Memory B cell (primary cell): ENCODE measurements at regions not wholly inside any gene's neighbourhood (a gene's known extent, or its start where the extent isn't known, plus 50 kb on each side); places are given as distances from the start of the nearest gene placed in this dataset.
A peak's percentile ranks its signal among the peaks of the same experiment; 100 is the strongest.

Source experiments
- ATAC-seq: fragments of 150-1000 bp; cut with Tn5 transposase; 2 replicates; pipeline ENCODE4 v1.10.0; 2021; ENCODE audit warnings: low read depth, mild to moderate bottlenecking, moderate library complexity
- DNase-seq, 2 donors: peaks; one replicate each; pipeline ENCODE4 v3.0.0; 2022; ENCODE audit warnings: low spot score in 2 of 2
- H3K27ac Mint-ChIP-seq: one replicate; pipeline ENCODE4 v1.8.0; 2022; ENCODE audit warnings: mild to moderate bottlenecking, moderate library complexity, mixed read lengths
- H3K27me3 Mint-ChIP-seq: one replicate; pipeline ENCODE4 v1.8.0; 2022; ENCODE audit warnings: mixed read lengths
- H3K36me3 Mint-ChIP-seq: one replicate; pipeline ENCODE4 v1.8.0; 2022; ENCODE audit warnings: mild to moderate bottlenecking, mixed read lengths
- H3K4me1 Mint-ChIP-seq: one replicate; pipeline ENCODE4 v1.8.0; 2022; ENCODE audit warnings: mixed read lengths
- H3K4me3 Mint-ChIP-seq: one replicate; pipeline ENCODE4 v1.8.0; 2022; ENCODE audit warnings: mild to moderate bottlenecking, moderate library complexity, mixed read lengths
- H3K9me3 Mint-ChIP-seq: one replicate; pipeline ENCODE4 v1.8.0; 2022; ENCODE audit warnings: mixed read lengths

GRCh38 chr10:75304741-75305390, 69.1 kb upstream of the COMTD1 start:
- no peak for DNase-seq
- H3K27me3 Mint-ChIP-seq = peaks cover 17% of the 10 kb centered on the region
- no peak for ATAC-seq

GRCh38 chr10:75304313-75304712, 68.6 kb upstream of the COMTD1 start:
- Mint-ChIP-seq H3K4me3 (no peak overlapping the region), H3K9me3 (peaks cover 11% of the 10 kb centered on the region), H3K27me3 (peaks cover 17% of the 10 kb centered on the region), H3K4me1 (no peaks in the 10 kb centered on the region), H3K27ac (no peak overlapping the region), H3K36me3 (peaks cover 6% of the 10 kb centered on the region)
- ATAC-seq (no peak), DNase-seq (no peak)

More at GRCh38 chr10:75304741-75305390, 69.1 kb upstream of the COMTD1 start:
- peaks cover 11% of the 10 kb centered on the region for H3K9me3 Mint-ChIP-seq
- H3K36me3 Mint-ChIP-seq = peaks cover 6% of the 10 kb centered on the region
- no peaks in the 10 kb centered on the region for H3K4me1 Mint-ChIP-seq
- H3K27ac Mint-ChIP-seq = no peak overlapping the region
- H3K4me3 Mint-ChIP-seq = no peak overlapping the region

GRCh38 chr10:75303045-75303777, 67.5 kb upstream of the COMTD1 start:
- Mint-ChIP-seq H3K27me3 (peaks cover 14% of the 10 kb centered on the region), H3K4me1 (no peaks in the 10 kb centered on the region), H3K36me3 (peaks cover 6% of the 10 kb centered on the region), H3K4me3 (no peak overlapping the region), H3K9me3 (peaks cover 11% of the 10 kb centered on the region), H3K27ac (no peak overlapping the region)
- ATAC-seq = no peak
- no peak for DNase-seq

DNA sequence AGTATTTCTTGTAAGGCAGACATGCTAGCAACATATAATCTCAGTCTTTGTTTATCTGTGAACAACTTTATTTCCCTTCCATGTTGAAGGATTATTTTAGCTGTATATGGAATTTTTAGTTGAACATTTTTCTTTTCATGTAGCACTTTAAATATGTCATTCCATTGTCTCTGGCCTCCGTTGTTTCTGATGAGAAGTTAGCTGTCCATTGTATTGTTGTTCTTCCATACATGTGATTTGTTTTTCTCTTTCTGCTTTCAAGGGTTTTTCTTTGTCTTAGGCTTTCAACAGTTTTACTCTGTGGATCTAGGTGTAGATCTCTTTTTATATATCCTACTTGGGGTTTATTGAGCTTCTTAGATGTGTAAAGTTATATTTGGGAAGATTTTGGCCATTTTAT, 66.3 kb upstream of the COMTD1 start:
- Mint-ChIP-seq H3K27ac (no peak overlapping the region), H3K4me3 (no peak overlapping the region), H3K9me3 (peaks cover 11% of the 10 kb centered on the region), H3K4me1 (no peaks in the 10 kb centered on the region), H3K27me3 (peaks cover 13% of the 10 kb centered on the region), H3K36me3 (peaks cover 6% of the 10 kb centered on the region)
- DNase-seq = no peak
- no peak for ATAC-seq

DNA sequence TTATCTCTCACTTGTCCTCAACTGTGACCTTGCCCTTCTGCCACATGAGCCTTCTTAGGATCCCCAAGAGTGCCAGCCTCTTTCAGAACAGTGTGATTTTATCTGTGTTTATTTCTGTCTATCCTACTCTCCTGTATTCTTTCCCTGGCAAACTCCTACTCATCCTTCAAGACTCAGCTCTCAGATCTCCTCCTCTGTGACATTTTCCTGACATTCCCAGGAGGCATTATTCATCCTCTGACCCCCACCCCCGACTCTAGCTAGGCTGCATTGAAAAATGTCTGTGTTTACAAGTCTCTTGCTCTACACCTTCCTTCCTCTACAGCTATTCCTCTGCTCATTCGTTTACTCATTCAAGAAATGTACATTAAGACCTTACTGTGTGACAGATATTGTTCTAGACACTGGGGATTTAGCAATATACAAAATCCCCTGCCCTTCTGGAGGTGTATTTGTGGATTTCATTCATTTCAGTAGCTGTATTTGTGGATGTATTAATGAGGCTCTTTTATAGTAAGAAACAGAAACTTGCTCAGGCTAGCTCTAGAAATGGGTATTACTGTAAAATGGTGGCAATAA, 61.4 kb upstream of the COMTD1 start:
- H3K4me1 Mint-ChIP-seq = peaks cover 2% of the 10 kb centered on the region
- H3K9me3 Mint-ChIP-seq = peaks cover 1% of the 10 kb centered on the region
- no peaks in the 10 kb centered on the region for H3K36me3 Mint-ChIP-seq
- H3K4me3 Mint-ChIP-seq = no peak overlapping the region
- no peak overlapping the region for H3K27ac Mint-ChIP-seq
- DNase-seq (no peak), ATAC-seq (no peak)
- peaks cover 11% of the 10 kb centered on the region for H3K27me3 Mint-ChIP-seq

- ATAC-seq (no peak), DNase-seq (no peak)
- Mint-ChIP-seq H3K4me1 (peaks cover 2% of the 10 kb centered on the region), H3K9me3 (no peaks in the 10 kb centered on the region), H3K27ac (no peak overlapping the region), H3K27me3 (peaks cover 13% of the 10 kb centered on the region), H3K4me3 (no peak overlapping the region), H3K36me3 (no peaks in the 10 kb centered on the region)
These were observed 60.2 kb upstream of the COMTD1 start for GRCh38 chr10:75295868-75296441.

- peak; percentile 33 to 55 for DNase-seq
- peak; percentile 74 for ATAC-seq
- Mint-ChIP-seq H3K4me1 (peaks cover 2% of the 10 kb centered on the region), H3K27me3 (peaks cover 17% of the 10 kb centered on the region), H3K9me3 (peaks cover 5% of the 10 kb centered on the region), H3K27ac (peak overlapping the region; percentile 10), H3K36me3 (no peaks in the 10 kb centered on the region), H3K4me3 (no peak overlapping the region)
These were observed 59.3 kb upstream of the COMTD1 start for GRCh38 chr10:75294866-75295701.

DNA sequence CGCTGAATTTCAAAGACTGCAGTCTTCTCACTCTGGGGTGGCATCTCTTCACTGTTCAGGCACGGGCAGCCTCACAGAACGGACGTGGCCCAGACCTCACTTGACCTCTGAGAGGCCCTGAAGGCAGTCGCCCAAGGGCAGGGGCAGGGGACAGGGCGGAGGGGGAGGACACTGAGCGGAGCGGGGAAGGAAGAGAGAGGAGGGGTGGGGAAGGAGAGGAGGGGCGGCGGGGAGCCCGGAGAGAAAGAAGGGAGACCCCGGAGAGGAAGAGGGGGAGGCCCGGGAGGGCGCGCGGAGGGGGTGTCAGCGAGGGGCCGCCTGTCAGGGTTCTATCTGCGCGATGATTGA, 58.7 kb upstream of the COMTD1 start:
- Mint-ChIP-seq H3K27me3 (peaks cover 20% of the 10 kb centered on the region), H3K9me3 (peaks cover 8% of the 10 kb centered on the region), H3K36me3 (peaks cover 2% of the 10 kb centered on the region), H3K27ac (peak overlapping the region; percentile 10), H3K4me1 (peaks cover 2% of the 10 kb centered on the region), H3K4me3 (no peak overlapping the region)
- ATAC-seq (no peak), DNase-seq (no peak)

DNA sequence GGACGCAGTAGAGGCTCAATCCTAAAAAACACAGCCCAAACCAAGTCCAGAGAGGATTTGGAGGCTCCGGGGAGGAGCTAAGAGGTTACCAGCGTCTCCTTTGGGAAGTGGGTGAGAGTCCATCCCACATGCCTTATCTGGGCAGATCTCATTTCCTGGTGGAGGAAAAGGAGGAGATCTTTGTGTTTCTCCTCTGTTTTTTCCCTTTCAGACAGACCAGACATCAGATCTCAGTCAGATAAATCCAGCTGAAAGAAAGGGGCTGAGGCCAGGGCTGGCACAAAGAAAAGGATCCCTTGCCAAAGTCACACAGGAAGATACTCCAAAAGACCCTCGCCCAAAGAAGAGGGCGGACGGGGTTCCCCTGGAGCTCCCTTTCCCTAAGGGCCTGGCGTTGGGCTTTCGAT, 58.3 kb upstream of the COMTD1 start:
- Mint-ChIP-seq H3K4me3 (no peak overlapping the region), H3K27ac (no peak overlapping the region), H3K9me3 (peaks cover 8% of the 10 kb centered on the region), H3K27me3 (peaks cover 20% of the 10 kb centered on the region), H3K36me3 (peaks cover 2% of the 10 kb centered on the region), H3K4me1 (peaks cover 2% of the 10 kb centered on the region)
- ATAC-seq (no peak), DNase-seq (no peak)

DNA sequence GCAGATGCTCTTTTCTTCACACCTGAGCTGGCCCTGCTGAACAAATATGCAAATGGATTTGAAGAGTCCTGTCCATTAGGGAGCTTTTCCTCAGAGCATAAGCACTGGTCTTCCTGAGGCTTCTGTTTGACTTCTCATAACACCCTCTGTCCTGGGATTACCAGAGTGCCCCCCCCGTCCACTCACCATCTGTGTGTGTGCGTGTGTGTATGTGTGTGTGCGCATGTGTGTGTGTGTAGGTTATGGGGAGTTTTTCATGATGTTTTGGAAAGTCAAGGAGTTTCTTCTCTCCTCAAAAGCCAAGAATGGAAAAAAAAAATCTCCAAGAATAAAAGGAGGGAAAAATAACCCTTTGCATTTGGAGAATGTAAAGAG, 57.7 kb upstream of the COMTD1 start:
- H3K36me3 Mint-ChIP-seq = peaks cover 2% of the 10 kb centered on the region
- H3K9me3 Mint-ChIP-seq = peaks cover 8% of the 10 kb centered on the region
- ATAC-seq (no peak), DNase-seq (no peak)
- H3K27me3 Mint-ChIP-seq = peaks cover 23% of the 10 kb centered on the region
- H3K27ac Mint-ChIP-seq = no peak overlapping the region
- H3K4me1 Mint-ChIP-seq = peaks cover 2% of the 10 kb centered on the region
- no peak overlapping the region for H3K4me3 Mint-ChIP-seq

DNA sequence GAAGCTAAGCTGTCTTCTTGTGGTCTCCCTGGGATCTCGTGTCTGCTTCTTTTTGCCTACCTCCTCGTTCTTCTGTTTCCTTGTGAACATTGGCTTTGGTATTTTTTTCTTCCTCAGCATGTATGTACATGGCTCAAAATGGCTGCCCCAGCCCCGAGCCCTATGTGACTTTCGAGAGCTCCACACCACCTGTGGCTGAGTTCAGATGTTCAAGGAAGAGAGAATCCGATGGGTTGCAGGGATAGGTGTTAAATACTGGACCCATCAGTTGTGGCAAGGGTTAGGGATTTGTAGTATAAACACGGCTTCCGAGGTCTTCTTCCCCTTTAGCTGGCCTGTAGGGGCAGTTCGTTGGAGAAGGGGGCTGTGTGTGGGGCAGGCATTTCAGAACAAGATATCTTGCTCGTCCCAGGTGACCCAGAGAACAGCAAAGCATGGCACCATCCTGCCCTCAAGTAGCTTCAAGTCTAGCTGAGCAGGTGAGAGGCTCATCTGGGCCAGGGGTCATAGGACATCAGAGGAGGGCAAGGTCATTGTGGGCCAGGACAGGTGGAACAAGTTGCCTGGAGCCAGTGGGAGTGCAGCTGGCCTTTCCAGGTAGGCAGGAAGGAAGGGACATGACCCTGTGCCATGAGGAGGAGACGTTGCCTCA, 57.2 kb upstream of the COMTD1 start:
- Mint-ChIP-seq H3K27ac (no peak overlapping the region), H3K36me3 (peaks cover 2% of the 10 kb centered on the region), H3K9me3 (peaks cover 8% of the 10 kb centered on the region), H3K4me3 (no peak overlapping the region), H3K4me1 (peaks cover 2% of the 10 kb centered on the region), H3K27me3 (peaks cover 24% of the 10 kb centered on the region)
- DNase-seq (no peak), ATAC-seq (no peak)

- H3K36me3 Mint-ChIP-seq = peaks cover 2% of the 10 kb centered on the region
- H3K9me3 Mint-ChIP-seq = peaks cover 8% of the 10 kb centered on the region
- H3K27ac Mint-ChIP-seq = no peak overlapping the region
- H3K27me3 Mint-ChIP-seq = peaks cover 32% of the 10 kb centered on the region
- no peak for ATAC-seq
- H3K4me1 Mint-ChIP-seq = peaks cover 2% of the 10 kb centered on the region
- no peak for DNase-seq
- no peak overlapping the region for H3K4me3 Mint-ChIP-seq
These were observed 56.0 kb upstream of the COMTD1 start for GRCh38 chr10:75291805-75292204.

- ATAC-seq (no peak), DNase-seq (no peak)
- Mint-ChIP-seq H3K4me1 (no peaks in the 10 kb centered on the region), H3K4me3 (no peak overlapping the region), H3K27ac (no peak overlapping the region), H3K9me3 (peaks cover 8% of the 10 kb centered on the region), H3K36me3 (peaks cover 2% of the 10 kb centered on the region), H3K27me3 (peaks cover 37% of the 10 kb centered on the region)
These were observed 52.5 kb upstream of the COMTD1 start for GRCh38 chr10:75288140-75288711.
